Heart left ventricle (tissue), 13 donors: ENCODE measurements at regions not wholly inside any gene's neighbourhood (a gene's known extent, or its start where the extent isn't known, plus 50 kb on each side); places are given as distances from the start of the nearest gene placed in this dataset.

Experiments
- POLR2A ChIP-seq, 2 donors: fragments of 450-650 bp; IDR thresholded peaks; one replicate each; pipeline ENCODE4 v1.6.1; 2017; ENCODE audit warnings: antibody characterized with exemption in 2 of 2, mild to moderate bottlenecking in 2 of 2, moderate library complexity in 2 of 2
- TF ChIP-seq, protein P1 (sequence below), 12 donors: fragments of 200-600 bp; sonication (generic) in 4 of 12; IDR thresholded peaks; one replicate each; pipeline versions ENCODE4 v1.5.0 to v1.8.0; 2018 to 2022; ENCODE audit warnings: antibody characterized with exemption in 12 of 12, mild to moderate bottlenecking in 5 of 12
- donor health status: ischemic (EF 13 %, LVEDD 7.1; RV severe dilation, severe dysfunction).
- donor health status: DM: no; HTN: yes; CAD: no.
- donor health status: DM: no; HTN: no; CAD: no.
- donor health status: ischemic (EF 25% LVEDD 6.9; RV normal size, moderate dysfunction).
- donor health status: ischemic (EF 25% LVEDD 5.7; RV mildly dilated, moderate dysfunction).
- donor health status: ischemic (EF 35%, LVEDD 5.7; RV mildly dilated, moderate dysfunction).
- donor health status: nonischemic (EF 11% LVEDD 7.7; RV severe dilation, severe dysfunction).
- donor health status: DM: yes; HTN: yes; CAD: no.
- donor health status: PGD.
- donor health status: ischemic (EF 29% LVEDD 5.4; RV normal size, mild dysfunction).
- donor health status: nonischemic (EF 23%, LVEDD 6.1; RV moderate dilation, normal function).

DNA sequence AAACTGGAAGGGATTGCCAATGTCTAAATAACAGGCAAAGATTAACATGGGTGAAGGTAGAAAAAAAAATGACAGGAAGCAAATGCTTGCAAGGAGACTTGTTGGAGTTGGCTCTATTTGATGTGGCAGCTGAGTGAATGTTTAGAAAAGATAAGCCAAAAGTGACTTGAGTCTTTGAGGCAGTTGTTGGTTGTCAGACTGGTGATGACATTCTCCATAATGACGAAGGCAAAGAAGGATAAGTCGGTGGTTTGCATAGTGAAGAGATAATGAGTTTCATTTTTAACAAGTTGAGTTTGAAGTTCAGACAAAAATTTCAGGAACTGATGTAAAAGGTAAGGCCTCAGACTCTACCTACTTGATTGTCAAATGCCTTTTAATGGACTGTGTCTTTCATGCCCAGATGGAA, 704.1 kb upstream of the SGO1 start:
- TF ChIP-seq, protein P1, sequence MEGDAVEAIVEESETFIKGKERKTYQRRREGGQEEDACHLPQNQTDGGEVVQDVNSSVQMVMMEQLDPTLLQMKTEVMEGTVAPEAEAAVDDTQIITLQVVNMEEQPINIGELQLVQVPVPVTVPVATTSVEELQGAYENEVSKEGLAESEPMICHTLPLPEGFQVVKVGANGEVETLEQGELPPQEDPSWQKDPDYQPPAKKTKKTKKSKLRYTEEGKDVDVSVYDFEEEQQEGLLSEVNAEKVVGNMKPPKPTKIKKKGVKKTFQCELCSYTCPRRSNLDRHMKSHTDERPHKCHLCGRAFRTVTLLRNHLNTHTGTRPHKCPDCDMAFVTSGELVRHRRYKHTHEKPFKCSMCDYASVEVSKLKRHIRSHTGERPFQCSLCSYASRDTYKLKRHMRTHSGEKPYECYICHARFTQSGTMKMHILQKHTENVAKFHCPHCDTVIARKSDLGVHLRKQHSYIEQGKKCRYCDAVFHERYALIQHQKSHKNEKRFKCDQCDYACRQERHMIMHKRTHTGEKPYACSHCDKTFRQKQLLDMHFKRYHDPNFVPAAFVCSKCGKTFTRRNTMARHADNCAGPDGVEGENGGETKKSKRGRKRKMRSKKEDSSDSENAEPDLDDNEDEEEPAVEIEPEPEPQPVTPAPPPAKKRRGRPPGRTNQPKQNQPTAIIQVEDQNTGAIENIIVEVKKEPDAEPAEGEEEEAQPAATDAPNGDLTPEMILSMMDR (IDR thresholded peaks at IDR 0.05) = no peak
- TF ChIP-seq POLR2A (IDR thresholded peaks at IDR 0.05) = no peak
